ENCODE measurements at regions not wholly inside any gene's neighbourhood (a gene's known extent, or its start where the extent isn't known, plus 50 kb on each side); places are given as distances from the start of the nearest gene placed in this dataset.

DNA sequence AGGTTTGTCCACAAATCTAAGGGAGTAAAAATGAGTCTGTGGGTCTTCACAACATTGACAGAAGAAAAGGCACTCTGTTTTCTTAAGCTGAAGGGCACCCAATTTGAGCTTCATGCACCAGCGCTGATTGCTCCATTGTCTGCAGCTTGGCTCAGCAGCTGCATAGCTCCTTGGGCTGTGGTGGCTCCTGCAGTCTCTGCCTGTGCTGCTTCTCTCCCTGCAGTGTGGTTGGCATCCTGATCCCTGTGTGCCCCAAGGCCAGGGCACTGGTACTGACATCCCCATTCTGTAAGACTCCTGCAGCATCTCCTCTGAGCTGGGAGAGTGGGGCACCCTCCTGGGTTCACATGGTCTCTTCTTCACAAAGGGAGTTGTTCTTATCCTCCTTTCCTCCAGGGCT, 83.2 kb upstream of the B3GAT2 start:
- H2AFZ ChIP-seq (ENCODE audit: low read depth, low read length, severe bottlenecking) = no peak overlapping the region

DNA sequence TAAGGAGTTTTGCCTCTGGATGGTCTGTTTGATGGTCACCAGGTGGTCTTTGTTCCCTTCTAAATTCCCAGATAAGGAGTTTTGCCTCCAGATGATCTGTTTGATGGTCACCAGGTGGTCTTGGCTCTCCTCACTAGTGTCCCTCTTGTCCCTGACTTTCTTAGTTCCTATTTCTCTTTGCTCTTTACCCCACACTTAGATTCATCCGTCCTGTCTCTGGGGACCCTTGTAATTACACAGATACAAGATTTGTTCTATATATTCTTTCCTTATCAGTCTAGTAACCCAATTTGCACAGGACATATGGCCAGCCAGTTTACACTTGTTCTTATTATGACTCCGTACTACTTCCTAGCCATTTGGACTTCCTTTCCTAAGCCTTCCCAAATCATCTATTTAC, 84.0 kb upstream of the B3GAT2 start:
- Histone ChIP-seq H3K4me3 (ENCODE audit: insufficient read depth, low read length, poor library complexity, severe bottlenecking) (no peak overlapping the region), H3K36me3 (ENCODE audit: low read length) (no peaks in the 10 kb centered on the region), H3K27me3 (ENCODE audit: low read length) (no peaks in the 10 kb centered on the region), H3K9ac (ENCODE audit: low read length) (no peak overlapping the region), H3K9me3 (ENCODE audit: insufficient read depth, low read length) (no peaks in the 10 kb centered on the region), H3K9me2 (replicated peaks; ENCODE audit: insufficient read depth, low read length) (no peaks in the 10 kb centered on the region), H4K20me1 (ENCODE audit: low read depth, low read length) (no peaks in the 10 kb centered on the region), H3K4me2 (ENCODE audit: low read depth, low read length, poor library complexity, severe bottlenecking) (no peak overlapping the region), H3K27ac (ENCODE audit: low read depth, low read length) (no peak overlapping the region), H2AFZ (ENCODE audit: low read depth, low read length, severe bottlenecking) (no peak overlapping the region), H3F3A (ENCODE audit: insufficient read depth) (no peaks in the 10 kb centered on the region), H3K79me2 (ENCODE audit: insufficient read depth, low read length) (no peaks in the 10 kb centered on the region)
- TF ChIP-seq EZH2phosphoT487 (conservative IDR thresholded peaks at IDR 0.05; ENCODE audit: low read length) = no peak
- TF ChIP-seq, protein P1, sequence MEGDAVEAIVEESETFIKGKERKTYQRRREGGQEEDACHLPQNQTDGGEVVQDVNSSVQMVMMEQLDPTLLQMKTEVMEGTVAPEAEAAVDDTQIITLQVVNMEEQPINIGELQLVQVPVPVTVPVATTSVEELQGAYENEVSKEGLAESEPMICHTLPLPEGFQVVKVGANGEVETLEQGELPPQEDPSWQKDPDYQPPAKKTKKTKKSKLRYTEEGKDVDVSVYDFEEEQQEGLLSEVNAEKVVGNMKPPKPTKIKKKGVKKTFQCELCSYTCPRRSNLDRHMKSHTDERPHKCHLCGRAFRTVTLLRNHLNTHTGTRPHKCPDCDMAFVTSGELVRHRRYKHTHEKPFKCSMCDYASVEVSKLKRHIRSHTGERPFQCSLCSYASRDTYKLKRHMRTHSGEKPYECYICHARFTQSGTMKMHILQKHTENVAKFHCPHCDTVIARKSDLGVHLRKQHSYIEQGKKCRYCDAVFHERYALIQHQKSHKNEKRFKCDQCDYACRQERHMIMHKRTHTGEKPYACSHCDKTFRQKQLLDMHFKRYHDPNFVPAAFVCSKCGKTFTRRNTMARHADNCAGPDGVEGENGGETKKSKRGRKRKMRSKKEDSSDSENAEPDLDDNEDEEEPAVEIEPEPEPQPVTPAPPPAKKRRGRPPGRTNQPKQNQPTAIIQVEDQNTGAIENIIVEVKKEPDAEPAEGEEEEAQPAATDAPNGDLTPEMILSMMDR (IDR thresholded peaks at IDR 0.05; ENCODE audit: insufficient read depth, low read length, poor library complexity, severe bottlenecking) = no peak

More for the DNA sequence above, 83.2 kb upstream of the B3GAT2 start:
- TF ChIP-seq, protein P1 (IDR thresholded peaks at IDR 0.05; ENCODE audit: insufficient read depth, low read length, poor library complexity, severe bottlenecking) = no peak
- TF ChIP-seq EZH2phosphoT487 (conservative IDR thresholded peaks at IDR 0.05; ENCODE audit: low read length) = no peak
- Histone ChIP-seq H3K9ac (ENCODE audit: low read length) (no peak overlapping the region), H3K27ac (ENCODE audit: low read depth, low read length) (no peak overlapping the region), H4K20me1 (ENCODE audit: low read depth, low read length) (no peaks in the 10 kb centered on the region), H3K27me3 (ENCODE audit: low read length) (no peaks in the 10 kb centered on the region), H3K4me2 (ENCODE audit: low read depth, low read length, poor library complexity, severe bottlenecking) (no peak overlapping the region), H3K36me3 (ENCODE audit: low read length) (no peaks in the 10 kb centered on the region), H3K9me3 (ENCODE audit: insufficient read depth, low read length) (no peaks in the 10 kb centered on the region), H3F3A (ENCODE audit: insufficient read depth) (no peaks in the 10 kb centered on the region), H3K9me2 (replicated peaks; ENCODE audit: insufficient read depth, low read length) (no peaks in the 10 kb centered on the region), H3K79me2 (ENCODE audit: insufficient read depth, low read length) (no peaks in the 10 kb centered on the region), H3K4me3 (ENCODE audit: insufficient read depth, low read length, poor library complexity, severe bottlenecking) (no peak overlapping the region)

DNA sequence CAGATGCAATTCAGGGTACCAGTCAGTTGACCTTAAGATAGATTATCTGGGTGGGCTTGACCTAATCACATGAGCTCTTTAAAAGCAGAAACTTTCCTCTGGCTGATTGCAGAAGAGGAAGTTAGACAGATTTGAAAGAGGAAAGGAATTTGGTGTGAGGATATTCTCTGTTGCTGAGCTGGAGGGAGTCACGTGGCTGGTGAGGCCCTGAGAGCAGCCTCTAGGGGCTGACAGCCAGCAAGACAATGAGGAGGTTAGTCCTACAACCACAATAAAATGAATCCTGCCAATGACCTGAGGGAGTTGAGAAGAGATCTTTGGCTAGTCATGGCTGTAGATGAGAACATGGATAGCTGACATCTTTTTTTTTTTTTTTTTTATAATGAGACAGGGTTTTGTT, 87.0 kb upstream of the B3GAT2 start:
- Histone ChIP-seq H4K20me1 (ENCODE audit: low read depth, low read length) (no peaks in the 10 kb centered on the region), H3K4me2 (ENCODE audit: low read depth, low read length, poor library complexity, severe bottlenecking) (no peak overlapping the region), H3K27ac (ENCODE audit: low read depth, low read length) (no peak overlapping the region), H3K79me2 (ENCODE audit: insufficient read depth, low read length) (no peaks in the 10 kb centered on the region), H3K9ac (ENCODE audit: low read length) (no peak overlapping the region), H2AFZ (ENCODE audit: low read depth, low read length, severe bottlenecking) (no peak overlapping the region), H3K36me3 (ENCODE audit: low read length) (no peaks in the 10 kb centered on the region), H3K4me3 (ENCODE audit: insufficient read depth, low read length, poor library complexity, severe bottlenecking) (no peak overlapping the region), H3F3A (ENCODE audit: insufficient read depth) (no peaks in the 10 kb centered on the region), H3K27me3 (ENCODE audit: low read length) (no peaks in the 10 kb centered on the region), H3K9me2 (replicated peaks; ENCODE audit: insufficient read depth, low read length) (no peaks in the 10 kb centered on the region), H3K9me3 (ENCODE audit: insufficient read depth, low read length) (no peaks in the 10 kb centered on the region)
- TF ChIP-seq, protein P1 (IDR thresholded peaks at IDR 0.05; ENCODE audit: insufficient read depth, low read length, poor library complexity, severe bottlenecking) = no peak
- no peak for TF ChIP-seq EZH2phosphoT487 (conservative IDR thresholded peaks at IDR 0.05; ENCODE audit: low read length)

All from SU-DHL-6 (cell line).